ENCODE measurements at regions not wholly inside any gene's neighbourhood (a gene's known extent, or its start where the extent isn't known, plus 50 kb on each side); places are given as distances from the start of the nearest gene placed in this dataset.
A peak's percentile ranks its signal among the peaks of the same experiment; 100 is the strongest.
"Not testable (repeated sequence)": the region's sequence is repeated elsewhere in the genome, so short reads cannot be mapped to it uniquely, and the experiment has no call there.

DNA sequence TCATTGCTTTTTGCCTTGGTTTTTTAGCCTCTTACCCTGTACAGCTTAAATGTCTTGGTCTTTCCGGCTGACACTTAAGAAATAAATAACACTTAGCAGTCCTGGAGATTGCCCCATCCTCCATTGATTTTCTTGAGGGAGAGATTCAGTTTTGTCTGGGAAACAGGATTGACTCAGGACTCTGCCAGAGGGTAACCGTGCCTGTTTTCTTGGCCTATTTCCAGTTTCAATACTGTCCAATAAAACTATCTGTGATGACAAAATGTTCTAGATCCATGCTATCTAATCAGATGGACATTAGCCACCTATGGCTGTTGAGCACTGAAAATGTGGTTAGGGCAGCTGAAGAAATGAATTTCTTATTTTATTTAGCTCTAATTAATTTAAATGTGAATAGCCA, 216.1 kb downstream of the DUSP10 start:
- no peak for DNase-seq (ENCODE audit: low read depth)

DNA sequence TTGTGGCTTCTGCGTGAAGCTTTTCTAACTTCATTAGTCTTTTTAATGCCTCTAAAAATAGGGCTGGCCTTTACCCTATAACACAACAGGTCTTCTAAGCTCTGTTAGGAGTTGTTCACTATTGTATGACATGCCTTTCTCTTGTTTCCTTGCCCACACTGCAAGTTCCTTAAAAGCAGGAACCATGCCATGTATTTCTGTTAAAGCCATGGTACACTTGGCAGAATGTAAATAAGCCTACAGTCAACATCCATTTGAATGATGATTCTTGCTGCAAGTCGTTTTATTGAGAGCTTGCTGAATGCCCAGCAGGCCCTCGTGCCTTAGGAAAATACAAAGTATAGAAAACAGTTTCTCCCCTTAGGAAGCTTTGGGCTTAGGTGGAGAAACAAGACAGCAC, 214.6 kb downstream of the DUSP10 start:
- peak; percentile 41 for DNase-seq (ENCODE audit: low read depth)

DNA sequence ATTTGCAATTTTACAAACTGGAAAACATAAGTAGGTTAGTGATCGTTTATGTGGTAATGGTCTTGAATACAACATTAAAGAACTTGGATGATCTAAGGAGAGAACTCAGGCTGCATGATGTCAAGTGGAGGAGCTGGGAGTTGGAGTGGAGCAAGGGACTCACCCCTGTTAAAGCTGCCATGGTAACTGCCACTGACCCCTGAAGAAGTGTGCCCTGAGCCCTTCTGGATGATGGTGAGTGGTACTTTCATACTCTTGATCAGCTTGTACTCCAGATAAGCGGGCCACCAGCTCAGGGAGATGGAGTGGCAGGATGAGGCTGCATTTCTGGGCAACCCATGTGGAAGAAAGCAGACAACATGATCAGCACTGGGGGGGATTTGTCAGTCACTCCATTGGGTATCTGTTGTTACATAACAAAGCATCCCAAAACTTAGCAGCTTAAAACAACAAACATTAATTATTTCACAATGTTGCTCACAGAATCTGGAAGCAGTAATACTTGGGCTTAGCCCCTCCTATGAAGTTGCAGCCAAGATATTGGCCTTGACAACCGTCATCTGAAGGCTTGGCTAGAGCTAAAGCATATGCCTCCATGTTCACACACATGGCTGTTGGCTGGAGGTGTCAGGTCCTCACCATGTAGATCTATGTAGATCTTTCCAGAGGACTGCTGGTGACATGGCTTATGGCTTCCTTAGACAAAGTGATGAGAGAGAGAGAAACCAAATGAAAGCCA, 213.8 kb downstream of the DUSP10 start:
- peak; percentile 35 for DNase-seq (ENCODE audit: low read depth)

DNA sequence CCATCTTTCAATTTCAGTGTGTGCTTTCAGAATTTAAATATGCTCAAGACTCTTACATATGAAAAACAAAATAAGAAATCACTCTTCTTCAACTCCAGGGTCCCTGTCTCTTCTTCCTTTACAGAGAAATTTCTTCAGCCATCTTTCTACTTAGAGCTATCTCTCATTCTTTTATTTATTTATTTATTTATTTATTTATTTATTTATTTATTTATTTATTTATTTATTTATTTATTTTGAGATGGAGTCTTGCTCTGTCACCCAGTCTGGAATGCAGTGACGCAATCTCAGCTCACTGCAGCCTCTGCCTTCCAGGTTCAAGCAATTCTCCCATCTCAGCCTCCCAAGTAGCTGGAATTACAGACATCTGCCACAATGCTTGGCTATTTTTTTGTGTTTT, 211.7 kb downstream of the DUSP10 start:
- not testable (repeated sequence) for DNase-seq (ENCODE audit: low read depth)

DNA sequence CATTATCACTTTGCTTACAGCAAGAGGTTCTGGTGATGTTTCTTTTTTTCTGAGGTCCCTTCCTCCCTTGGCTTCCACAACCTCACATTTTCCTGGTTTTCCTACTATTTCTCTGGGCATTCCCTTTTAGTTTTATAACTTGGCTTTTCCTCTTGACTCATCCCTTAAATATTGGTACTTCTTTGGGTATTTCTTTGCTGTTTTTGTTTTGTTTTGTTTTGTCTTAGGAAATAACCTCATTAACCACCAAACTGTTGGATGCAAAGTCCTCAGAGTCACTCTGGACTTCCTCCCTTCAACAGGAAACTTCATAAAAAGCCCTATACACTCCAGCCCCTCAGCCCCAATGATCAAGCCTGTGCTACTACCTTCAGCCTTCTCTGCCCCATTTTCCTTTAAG, 211.1 kb downstream of the DUSP10 start:
- no peak for DNase-seq (ENCODE audit: low read depth)

DNA sequence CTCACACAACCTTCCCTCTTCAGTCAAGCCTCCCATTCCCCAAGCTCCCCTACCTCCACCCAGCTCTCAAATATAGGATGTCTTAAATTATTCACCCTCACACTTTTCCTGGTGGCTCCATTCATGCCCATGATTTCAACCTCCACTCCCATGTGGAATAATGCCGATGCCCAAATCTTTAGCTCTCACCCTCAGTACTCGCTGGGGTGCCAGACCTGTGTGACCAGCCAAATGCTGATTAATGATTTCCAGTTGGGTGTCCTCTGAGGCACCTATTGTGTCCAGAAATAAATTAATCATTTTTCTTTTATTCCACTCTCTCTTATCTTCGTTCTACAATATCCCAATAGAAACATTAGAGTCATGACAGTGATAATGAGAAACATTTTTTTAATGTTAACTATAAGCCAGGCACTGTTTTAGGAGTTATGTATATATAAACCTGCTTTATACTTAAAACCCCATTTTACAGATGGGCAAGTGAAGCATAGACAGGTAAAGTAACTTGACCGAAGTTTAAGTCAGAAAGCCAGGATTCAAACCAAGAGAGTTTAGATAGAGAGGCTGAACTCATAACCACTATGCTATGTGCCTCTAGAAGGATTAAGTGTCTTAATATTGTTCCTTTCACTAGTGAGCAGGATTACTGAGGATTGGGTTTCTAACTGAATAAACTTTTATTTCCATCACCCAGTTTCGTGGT, 209.7 kb downstream of the DUSP10 start:
- DNase-seq (ENCODE audit: low read depth): no peak

DNA sequence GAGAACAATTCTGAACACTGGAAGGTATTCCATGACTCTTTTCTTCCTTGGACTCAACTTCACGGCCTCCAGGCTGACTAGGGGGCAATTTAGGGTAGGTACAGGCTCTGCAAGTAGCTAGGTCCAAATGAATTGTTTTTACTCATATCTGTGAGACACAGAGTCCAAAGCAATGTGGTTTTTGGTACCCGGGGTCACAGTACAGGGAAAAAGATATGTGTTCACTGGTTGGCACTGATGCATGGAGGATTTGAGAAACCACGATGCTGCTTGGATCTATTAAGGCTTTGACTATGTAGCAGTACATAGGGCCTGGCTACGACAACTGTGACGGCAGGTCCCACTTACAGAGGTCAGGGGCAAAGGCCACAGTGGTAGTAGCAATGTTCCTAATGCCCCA, 200.6 kb downstream of the DUSP10 start:
- no peak for DNase-seq (ENCODE audit: low read depth)

DNA sequence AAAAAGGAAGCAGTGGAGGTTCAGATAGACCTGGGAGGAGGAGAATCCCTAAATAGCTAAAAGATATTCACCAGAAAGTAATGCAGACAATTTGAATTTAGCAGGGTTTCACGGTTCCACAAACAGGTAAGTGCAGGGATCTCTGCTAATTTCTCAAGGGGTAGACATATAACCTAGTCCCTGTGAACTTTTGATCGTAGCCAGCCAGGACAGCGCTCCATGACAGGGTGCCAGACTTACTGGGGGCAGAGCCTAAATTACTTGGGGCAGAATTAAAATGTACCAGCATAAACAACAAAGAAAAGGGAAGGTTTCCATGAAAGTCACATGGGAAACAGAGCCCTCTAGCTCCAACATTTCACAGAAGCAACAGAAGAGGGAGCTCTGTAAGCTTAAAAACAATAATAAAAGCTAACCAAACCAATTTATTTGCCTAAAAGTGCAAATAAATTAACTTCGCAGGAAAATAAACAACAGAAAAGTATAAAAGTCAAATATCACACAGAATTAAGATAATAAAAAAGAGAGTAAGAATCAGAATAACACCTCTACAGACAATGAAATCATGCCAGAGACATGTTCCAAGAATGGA, 198.3 kb downstream of the DUSP10 start:
- peak; percentile 44 for DNase-seq (ENCODE audit: low read depth)

DNA sequence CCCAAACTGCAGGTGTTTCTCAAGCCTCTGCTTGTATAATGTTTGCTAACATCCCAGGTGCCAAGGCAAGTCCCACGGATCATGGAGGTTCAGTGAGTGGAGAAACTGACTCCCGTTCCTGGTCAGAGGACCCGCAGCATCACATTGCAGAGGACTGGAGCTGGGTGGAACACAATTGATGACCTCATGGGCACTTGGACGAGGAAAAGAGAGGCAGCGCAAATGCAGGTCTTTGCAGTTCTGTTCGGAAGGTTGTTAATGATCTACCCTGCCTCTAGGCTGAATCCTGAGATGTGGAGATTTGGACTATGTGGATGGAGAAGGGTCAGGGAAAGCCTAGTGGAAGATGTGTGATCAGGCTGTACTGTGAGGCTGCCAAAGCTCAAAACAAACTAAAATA, 192.9 kb downstream of the DUSP10 start:
- no peak for DNase-seq (ENCODE audit: low read depth)

DNA sequence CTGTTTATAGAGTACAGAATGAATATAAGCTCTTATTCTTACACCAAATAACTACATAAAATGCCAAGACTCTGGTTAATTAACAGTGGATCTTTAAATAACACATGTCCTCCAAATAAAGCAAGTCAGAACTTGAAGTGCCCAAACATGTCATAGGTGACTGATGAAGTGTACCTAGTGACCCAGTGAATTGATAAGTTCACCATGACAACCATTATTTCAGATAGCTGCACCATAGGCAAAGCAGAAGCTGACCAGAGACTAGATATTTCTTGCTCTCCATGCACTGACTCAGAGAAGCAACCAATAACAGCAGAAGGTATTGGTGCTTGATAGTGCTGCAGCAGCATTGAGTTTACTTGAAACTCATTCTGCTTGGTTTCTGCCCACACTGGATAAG, 192.1 kb downstream of the DUSP10 start:
- DNase-seq (ENCODE audit: low read depth): no peak

DNA sequence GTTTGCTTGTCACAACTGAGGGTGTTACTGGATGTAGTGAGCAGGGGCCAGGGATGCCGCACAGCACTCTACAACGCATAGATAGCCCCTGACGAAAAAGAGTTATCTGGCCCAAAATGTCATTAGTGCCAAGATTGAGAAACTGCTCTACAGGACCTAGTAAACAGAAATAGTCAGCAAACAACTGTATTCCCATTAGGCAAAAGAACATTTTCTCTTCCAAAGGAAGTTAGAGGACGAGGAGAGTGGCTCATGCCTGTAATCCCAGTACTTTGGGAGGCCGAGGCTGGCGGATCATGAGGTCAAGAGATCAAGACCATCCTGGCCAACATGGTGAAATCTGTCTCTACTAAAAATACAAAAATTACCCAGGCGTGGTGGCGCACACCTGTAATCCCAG, 189.1 kb downstream of the DUSP10 start:
- not testable (repeated sequence) for DNase-seq (ENCODE audit: low read depth)

DNA sequence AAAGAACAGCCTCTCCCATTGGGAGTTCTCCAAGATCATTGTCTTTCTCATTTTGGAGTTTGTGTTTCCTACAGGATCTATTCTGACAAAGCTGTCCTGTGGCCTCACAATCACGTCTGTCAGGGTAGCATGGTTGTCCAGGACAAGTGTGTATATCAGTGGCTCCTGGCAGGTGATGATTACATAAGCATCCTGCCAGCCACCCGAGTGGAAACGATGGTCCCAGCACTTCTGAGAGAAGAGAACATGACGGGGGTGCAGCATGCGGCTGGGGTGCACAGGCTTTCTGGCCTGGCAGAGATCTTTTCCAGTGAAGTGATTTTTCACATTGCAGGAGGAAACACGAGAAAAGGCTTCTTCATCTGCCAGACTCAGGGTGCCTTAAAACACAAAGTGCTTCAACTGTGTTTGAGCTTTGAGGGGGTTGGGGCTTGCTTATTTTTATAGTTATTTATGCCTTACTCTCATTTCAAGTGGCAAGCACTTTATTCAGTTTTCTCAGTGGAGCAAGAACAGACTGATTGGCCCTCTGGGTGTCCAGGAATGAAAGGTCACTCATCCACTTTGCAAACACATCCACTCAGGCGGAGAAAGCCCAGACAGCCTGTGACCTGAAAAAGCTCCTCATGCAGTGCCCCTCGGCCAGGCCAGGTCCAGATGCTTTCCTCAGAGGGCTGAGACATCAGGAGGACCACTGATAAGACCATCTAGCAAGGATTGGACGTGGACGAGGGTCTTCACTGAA, 186.0 kb downstream of the DUSP10 start:
- no peak for DNase-seq (ENCODE audit: low read depth)

DNA sequence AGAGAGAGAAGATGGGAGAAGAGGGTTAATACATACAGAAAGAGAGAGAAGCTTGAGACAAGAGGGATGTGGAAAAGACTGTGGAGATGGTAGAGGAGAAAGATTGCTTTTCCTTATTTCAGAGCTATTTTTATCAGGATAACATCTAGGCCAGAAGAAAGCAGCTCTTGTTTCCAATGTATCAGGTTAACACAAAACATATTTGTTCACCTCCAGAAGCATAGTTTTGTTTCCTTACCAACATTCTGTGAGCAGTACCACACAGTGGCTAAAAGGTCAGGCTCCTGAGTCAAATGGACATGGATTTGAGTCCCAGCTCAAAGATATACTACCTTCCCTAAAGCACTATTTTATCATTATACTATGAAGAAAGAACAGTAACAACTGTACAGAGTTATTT, 185.5 kb downstream of the DUSP10 start:
- no peak for DNase-seq (ENCODE audit: low read depth)

DNA sequence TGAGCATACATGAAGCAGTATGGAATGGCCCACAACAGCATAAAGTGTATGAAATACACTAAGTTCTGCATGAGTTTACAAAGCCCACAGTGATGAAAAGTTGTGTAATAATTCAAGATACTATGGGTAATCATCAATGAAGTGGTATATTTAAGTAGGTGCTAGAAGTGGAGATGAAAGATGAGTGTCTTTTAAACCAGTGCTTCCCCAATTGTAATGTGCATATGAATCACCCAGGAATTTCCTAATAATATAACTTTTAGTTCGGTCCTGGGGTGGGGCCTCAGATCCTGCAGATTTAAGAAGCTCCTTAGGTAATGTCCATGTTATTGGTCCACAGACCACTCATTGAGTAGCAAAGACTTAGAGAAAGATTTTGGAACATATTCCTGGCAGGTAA, 184.9 kb downstream of the DUSP10 start:
- DNase-seq (ENCODE audit: low read depth): no peak

DNA sequence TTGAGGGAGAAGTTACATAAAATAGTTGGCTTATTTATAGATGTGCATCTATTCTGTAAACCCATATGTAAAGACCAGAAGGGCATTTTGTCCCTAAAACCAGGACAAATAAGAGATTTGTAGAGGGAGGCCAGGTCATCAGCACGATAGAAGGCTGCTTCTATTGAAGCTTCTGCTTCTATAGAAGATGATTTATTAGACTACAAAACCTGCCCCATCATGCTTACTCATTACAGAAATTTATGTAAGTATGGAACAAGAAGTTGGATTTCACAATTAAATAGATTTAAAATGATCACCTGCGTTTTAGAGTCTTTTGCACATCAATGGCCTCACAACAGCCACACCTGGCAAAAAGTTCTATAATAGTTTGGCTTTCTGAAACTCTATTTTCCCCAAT, 183.5 kb downstream of the DUSP10 start:
- no peak for DNase-seq (ENCODE audit: low read depth)

DNA sequence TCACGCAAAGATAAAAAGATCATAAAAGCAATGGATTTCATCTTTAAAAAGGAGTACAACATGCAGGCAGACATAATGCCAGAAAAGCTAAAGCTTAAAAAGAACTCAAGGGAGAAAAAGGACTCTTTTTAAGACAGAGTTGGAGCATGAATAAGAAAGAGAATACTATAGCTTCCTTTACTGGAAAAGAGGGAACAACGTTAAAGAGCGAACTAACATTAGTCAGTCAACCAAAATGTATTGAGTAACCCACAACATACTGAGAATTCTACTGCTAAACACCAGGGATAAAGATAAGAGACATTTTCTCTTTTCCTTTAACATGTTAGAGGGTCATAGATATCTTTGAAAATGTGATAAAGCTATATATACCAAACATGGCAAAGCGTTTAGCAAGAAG, 182.0 kb downstream of the DUSP10 start:
- DNase-seq (ENCODE audit: low read depth): no peak

DNA sequence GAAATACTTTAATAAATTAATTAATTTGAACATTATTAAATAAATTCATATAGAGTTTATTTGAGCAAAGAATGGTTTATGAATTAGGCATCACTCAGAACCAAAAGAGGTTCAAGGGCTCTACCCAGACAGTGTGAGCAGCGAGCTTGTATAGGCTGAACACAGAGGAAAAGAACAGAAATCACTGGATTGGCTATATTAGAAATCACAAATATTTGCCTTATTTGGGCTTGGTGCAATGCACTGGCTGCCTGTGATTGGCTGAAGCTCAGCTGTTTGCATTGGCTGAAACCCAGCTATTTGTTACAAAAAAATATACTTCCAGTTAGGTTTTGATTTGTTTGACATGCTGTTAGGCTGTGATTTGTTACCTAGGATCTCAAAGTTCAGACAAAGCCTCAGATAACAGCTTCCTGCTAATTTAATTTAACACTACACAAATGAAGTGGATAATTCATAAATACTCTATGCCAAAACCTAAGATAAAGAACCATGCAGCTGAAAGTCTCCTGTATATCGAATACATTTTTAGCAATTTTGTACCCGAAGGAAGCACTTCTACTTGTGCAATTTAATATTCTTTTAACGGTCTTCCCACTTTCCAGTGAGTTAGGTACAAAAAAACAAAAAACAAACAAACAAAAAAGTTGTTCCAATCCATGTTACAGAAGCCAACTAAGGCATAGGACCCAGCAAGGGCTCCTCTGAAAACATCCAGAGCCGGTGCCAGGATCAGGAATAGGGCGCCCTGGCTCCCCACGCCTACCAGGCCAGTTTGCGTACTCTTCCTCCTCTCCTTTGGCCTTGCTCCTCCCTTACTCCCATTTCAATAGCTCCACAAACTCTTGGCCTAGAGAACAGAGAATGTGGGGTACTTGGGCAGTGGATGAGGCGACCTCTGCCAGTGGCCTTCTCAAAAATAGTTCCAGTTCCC, 179.1 kb downstream of the DUSP10 start:
- no peak for DNase-seq (ENCODE audit: low read depth)

DNA sequence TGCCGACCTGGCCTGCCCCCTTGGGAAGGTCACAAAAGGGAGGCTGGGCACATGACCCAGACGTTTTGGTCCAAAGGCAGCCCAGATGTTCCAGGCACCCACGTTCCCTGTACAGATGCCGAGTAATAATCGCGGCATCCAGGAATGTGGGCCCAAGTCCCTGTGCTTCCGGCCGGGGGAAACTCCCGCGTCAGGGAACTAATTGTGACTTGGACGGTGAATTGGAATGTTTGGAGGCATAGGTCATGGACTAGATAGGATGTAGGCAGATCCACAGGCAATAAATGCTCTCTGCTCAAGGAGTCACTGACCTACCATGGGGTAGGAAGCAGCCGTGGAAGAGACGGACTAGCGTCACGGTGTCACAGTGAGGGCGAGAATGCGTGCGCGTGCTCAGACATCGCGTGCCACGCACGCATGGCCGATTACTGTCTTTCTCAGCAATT, 178.4 kb downstream of the DUSP10 start:
- no peak for DNase-seq (ENCODE audit: low read depth)

DNA sequence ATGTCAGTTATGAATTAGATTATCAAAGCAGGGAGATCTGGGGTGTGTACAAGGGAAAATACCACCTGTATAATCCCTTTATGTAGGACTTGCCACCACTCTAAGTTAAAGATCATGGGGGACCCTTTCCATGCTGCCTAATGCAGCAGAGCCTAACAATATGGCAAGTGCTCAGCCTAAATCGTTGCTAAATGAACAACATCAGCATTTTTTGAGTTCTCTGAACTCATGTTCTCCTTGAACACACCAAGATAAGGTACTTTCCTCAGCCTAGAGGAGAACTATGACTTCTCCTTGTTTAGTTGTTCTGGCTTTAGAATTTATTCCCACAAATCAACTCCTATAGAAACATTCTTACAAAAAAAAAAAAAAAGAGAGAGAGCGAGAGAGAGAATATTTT, 177.0 kb downstream of the DUSP10 start:
- DNase-seq (ENCODE audit: low read depth): no peak

DNA sequence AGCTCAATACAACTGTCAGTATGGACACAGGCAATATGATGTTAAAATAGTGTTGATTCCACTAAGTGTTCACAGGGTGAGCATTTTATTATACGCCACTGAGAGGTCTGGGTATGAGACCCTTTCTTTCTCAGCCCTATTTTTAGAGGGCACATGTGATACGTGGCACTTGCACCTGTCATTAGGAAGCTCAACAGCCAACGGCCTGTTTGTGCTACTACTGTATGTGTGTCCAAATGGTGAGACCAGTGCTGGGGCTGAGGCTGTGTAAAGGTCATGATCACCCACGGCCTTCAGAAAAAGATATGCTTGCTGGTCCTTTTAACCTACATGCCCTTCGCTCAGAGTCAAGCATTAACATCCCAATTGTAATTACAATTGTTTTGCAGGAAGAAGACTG, 176.2 kb downstream of the DUSP10 start:
- DNase-seq (ENCODE audit: low read depth): no peak

DNA sequence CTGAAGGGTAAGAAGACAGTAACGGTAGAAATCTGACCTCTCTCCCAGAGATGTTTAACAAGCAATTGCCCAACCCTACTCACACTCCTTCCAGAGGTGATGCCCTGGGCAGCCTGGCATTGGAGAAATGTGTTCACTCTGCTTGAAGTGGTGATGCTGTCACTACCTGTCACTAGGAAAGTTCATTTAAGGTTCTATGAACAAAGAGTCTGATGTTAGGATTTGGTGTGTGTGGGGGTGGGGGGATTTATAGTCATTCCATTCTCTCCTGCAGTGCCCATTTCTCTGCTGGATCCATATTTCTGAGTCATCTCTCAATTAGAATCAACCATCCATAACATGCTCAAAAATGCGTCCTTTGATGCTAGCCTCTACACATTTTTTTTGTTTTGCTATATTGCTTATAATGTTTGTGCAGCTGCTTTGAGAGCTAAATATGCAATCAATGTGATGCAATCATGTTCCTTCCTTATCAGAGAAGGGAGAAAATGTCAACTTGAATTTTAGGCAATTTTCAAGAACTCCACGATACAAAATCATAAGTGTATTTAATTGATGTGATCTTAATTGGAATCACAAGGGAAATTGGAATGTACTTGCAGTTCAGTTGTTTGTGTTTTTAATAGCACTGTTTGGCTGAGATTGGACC, 173.9 kb downstream of the DUSP10 start:
- peak; percentile 3 for DNase-seq (ENCODE audit: low read depth)
